WTC11 (cell line): ENCODE measurements at regions not wholly inside any gene's neighbourhood (a gene's known extent, or its start where the extent isn't known, plus 50 kb on each side); places are given as distances from the start of the nearest gene placed in this dataset.

Source experiments
- ATAC-seq: fragments of 200-7000 bp; cut with Tn5 transposase; 2 replicates; pipeline ENCODE4 v1.10.0; 2021; ENCODE audit warnings: mild to moderate bottlenecking, moderate library complexity
- CTCF ChIA-PET: fragments of 300-600 bp; sonication (Branson Sonifier 250); formaldehyde crosslinking; loops from one replicate; lab custom pipeline; 2021; ENCODE audit warnings: antibody characterized with exemption; lab: Charles Lee
- POLR2A ChIA-PET: fragments of 350-600 bp; sonication (Branson Sonifier 250); formaldehyde crosslinking; loops from one replicate; lab custom pipeline; 2021; ENCODE audit warnings: antibody characterized with exemption; lab: Charles Lee
- DNase-seq: peaks from one replicate; pipeline ENCODE4 v3.0.0; 2021; ENCODE audit warnings: low spot score
- H3K27ac Mint-ChIP-seq: 2 replicates; pipeline ENCODE4 v1.8.0; 2021; ENCODE audit warnings: mixed read lengths
- H3K27me3 Mint-ChIP-seq: 2 replicates; pipeline ENCODE4 v1.8.0; 2021; ENCODE audit warnings: low read depth, mild to moderate bottlenecking, moderate library complexity, mixed read lengths
- H3K36me3 Mint-ChIP-seq: 2 replicates; pipeline ENCODE4 v1.8.0; 2021; ENCODE audit warnings: mixed read lengths
- H3K4me1 Mint-ChIP-seq: 2 replicates; pipeline ENCODE4 v1.8.0; 2022; ENCODE audit warnings: mixed read lengths
- H3K4me3 Mint-ChIP-seq: 2 replicates; pipeline ENCODE4 v1.8.0; 2021; ENCODE audit warnings: mild to moderate bottlenecking, moderate library complexity, mixed read lengths
- H3K9me3 Mint-ChIP-seq: 2 replicates; pipeline ENCODE4 v1.8.0; 2021; ENCODE audit warnings: mixed read lengths
- ATF2 ChIP-seq: sonication (generic); formaldehyde crosslinking; IDR thresholded peaks from 2 replicates; pipeline ENCODE4 v1.8.1; 2022; ENCODE audit warnings: low read depth, missing genetic modification reagents, borderline replicate concordance
- E2F5 ChIP-seq: sonication (generic); formaldehyde crosslinking; IDR thresholded peaks from 2 replicates; pipeline ENCODE4 v1.8.1; 2022; ENCODE audit warnings: mild to moderate bottlenecking, moderate library complexity, missing genetic modification reagents
- ESRRA ChIP-seq: sonication (generic); formaldehyde crosslinking; IDR thresholded peaks from 2 replicates; pipeline ENCODE4 v1.8.1; 2022; ENCODE audit warnings: mild to moderate bottlenecking, missing genetic modification reagents, borderline replicate concordance
- GRHL2 ChIP-seq: fragments of 250-450 bp; sonication (Bioruptor Pico); IDR thresholded peaks from 2 replicates; pipeline ENCODE4 v1.8.0; 2022; ENCODE audit warnings: mild to moderate bottlenecking, moderate library complexity; ENCODE audit not compliant: insufficient replicate concordance, severe bottlenecking
- IRF2 ChIP-seq: sonication (generic); formaldehyde crosslinking; IDR thresholded peaks from 2 replicates; pipeline ENCODE4 v1.8.0; 2022; ENCODE audit warnings: low read depth, missing genetic modification reagents, borderline replicate concordance
- NR3C1 ChIP-seq: sonication (generic); formaldehyde crosslinking; conservative IDR thresholded peaks from 2 replicates; pipeline ENCODE4 v1.8.1; 2023; ENCODE audit warnings: low read depth, mild to moderate bottlenecking, missing genetic modification reagents
- ZNF121 ChIP-seq: sonication (generic); formaldehyde crosslinking; IDR thresholded peaks from 2 replicates; pipeline ENCODE4 v1.8.0; 2023; ENCODE audit warnings: missing genetic modification reagents
- ZNF281 ChIP-seq: sonication (generic); formaldehyde crosslinking; IDR thresholded peaks from 2 replicates; pipeline ENCODE4 v1.8.0; 2023; ENCODE audit warnings: mild to moderate bottlenecking, missing genetic modification reagents
- ZNF423 ChIP-seq: fragments of 250-450 bp; sonication (Bioruptor Pico); IDR thresholded peaks from 2 replicates; pipeline ENCODE4 v2.1.2; 2022; ENCODE audit warnings: mild to moderate bottlenecking, moderate library complexity
- ZNF671 ChIP-seq: fragments of 250-450 bp; sonication (Bioruptor Pico); IDR thresholded peaks from 2 replicates; pipeline ENCODE4 v1.8.0; 2021; ENCODE audit warnings: mild to moderate bottlenecking
- TF ChIP-seq, protein P1 (sequence below): fragments of 250-450 bp; sonication (Bioruptor Pico); IDR thresholded peaks from 2 replicates; pipeline ENCODE4 v1.8.0; 2021; ENCODE audit warnings: mild to moderate bottlenecking
- TF ChIP-seq, protein P2 (sequence below): sonication (generic); formaldehyde crosslinking; IDR thresholded peaks from 2 replicates; pipeline ENCODE4 v1.8.0; 2023; ENCODE audit warnings: missing genetic modification reagents
- TF ChIP-seq, protein P3 (sequence below): fragments of 200-600 bp; IDR thresholded peaks from 2 replicates; pipeline ENCODE4 v1.8.0; 2022; ENCODE audit warnings: antibody characterized with exemption
- TF ChIP-seq, protein P4 (sequence below): sonication (generic); formaldehyde crosslinking; IDR thresholded peaks from 2 replicates; pipeline ENCODE4 v1.8.1; 2022; ENCODE audit warnings: low read depth, mild to moderate bottlenecking, moderate library complexity, missing genetic modification reagents, borderline replicate concordance

GRCh38 chr2:58875436-58875835, 634.3 kb upstream of the FANCL start (continued):
- TF ChIP-seq, protein P1, sequence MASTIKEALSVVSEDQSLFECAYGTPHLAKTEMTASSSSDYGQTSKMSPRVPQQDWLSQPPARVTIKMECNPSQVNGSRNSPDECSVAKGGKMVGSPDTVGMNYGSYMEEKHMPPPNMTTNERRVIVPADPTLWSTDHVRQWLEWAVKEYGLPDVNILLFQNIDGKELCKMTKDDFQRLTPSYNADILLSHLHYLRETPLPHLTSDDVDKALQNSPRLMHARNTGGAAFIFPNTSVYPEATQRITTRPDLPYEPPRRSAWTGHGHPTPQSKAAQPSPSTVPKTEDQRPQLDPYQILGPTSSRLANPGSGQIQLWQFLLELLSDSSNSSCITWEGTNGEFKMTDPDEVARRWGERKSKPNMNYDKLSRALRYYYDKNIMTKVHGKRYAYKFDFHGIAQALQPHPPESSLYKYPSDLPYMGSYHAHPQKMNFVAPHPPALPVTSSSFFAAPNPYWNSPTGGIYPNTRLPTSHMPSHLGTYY (CRISPR knock-in tag) = no peak
- TF ChIP-seq NR3C1 (CRISPR knock-in tag) (no peak), GRHL2 (CRISPR knock-in tag) (no peak), E2F5 (CRISPR knock-in tag) (no peak), ZNF671 (CRISPR knock-in tag) (no peak), ATF2 (no peak), ZNF121 (no peak), ZNF281 (no peak), IRF2 (CRISPR knock-in tag) (no peak), ESRRA (no peak)
- TF ChIP-seq, protein P2, sequence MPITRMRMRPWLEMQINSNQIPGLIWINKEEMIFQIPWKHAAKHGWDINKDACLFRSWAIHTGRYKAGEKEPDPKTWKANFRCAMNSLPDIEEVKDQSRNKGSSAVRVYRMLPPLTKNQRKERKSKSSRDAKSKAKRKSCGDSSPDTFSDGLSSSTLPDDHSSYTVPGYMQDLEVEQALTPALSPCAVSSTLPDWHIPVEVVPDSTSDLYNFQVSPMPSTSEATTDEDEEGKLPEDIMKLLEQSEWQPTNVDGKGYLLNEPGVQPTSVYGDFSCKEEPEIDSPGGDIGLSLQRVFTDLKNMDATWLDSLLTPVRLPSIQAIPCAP = no peak
- TF ChIP-seq, all 79 proteins: peak for 0

GRCh38 chr2:58871469-58872142, 630.5 kb upstream of the FANCL start:
- peak; percentile 61; the same call in 1 of the 2 replicates for ATAC-seq
- peaks cover 12% of the 10 kb centered on the region for H3K9me3 Mint-ChIP-seq
- CTCF ChIA-PET = interaction anchor here (0.6 to 1.9 kb wide), 18 partner anchors 10 to 703 kb away, joined by 3 to 17 read pairs (median 3); no protein-coding TSS in a partner anchor
- TF ChIP-seq, protein P3, sequence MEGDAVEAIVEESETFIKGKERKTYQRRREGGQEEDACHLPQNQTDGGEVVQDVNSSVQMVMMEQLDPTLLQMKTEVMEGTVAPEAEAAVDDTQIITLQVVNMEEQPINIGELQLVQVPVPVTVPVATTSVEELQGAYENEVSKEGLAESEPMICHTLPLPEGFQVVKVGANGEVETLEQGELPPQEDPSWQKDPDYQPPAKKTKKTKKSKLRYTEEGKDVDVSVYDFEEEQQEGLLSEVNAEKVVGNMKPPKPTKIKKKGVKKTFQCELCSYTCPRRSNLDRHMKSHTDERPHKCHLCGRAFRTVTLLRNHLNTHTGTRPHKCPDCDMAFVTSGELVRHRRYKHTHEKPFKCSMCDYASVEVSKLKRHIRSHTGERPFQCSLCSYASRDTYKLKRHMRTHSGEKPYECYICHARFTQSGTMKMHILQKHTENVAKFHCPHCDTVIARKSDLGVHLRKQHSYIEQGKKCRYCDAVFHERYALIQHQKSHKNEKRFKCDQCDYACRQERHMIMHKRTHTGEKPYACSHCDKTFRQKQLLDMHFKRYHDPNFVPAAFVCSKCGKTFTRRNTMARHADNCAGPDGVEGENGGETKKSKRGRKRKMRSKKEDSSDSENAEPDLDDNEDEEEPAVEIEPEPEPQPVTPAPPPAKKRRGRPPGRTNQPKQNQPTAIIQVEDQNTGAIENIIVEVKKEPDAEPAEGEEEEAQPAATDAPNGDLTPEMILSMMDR = peak; percentile 70
- TF ChIP-seq ZNF423 (CRISPR knock-in tag) = no peak
- TF ChIP-seq, protein P4, sequence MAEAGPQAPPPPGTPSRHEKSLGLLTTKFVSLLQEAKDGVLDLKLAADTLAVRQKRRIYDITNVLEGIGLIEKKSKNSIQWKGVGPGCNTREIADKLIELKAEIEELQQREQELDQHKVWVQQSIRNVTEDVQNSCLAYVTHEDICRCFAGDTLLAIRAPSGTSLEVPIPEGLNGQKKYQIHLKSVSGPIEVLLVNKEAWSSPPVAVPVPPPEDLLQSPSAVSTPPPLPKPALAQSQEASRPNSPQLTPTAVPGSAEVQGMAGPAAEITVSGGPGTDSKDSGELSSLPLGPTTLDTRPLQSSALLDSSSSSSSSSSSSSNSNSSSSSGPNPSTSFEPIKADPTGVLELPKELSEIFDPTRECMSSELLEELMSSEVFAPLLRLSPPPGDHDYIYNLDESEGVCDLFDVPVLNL (CRISPR knock-in tag) = no peak
- TF ChIP-seq, all 79 proteins: peak for 1
- Mint-ChIP-seq H3K4me1 (peaks cover 42% of the 10 kb centered on the region), H3K4me3 (no peak overlapping the region), H3K36me3 (no peaks in the 10 kb centered on the region), H3K27ac (peak overlapping the region; percentile 17; the same call in 1 of the 2 replicates), H3K27me3 (peaks cover 9% of the 10 kb centered on the region)
- DNase-seq = no peak
- POLR2A ChIA-PET = no interaction called here
